ENCODE measurements at regions not wholly inside any gene's neighbourhood (a gene's known extent, or its start where the extent isn't known, plus 50 kb on each side); places are given as distances from the start of the nearest gene placed in this dataset.

- no peaks in the 10 kb centered on the region for H3K27me3 ChIP-seq (ENCODE audit: control insufficient read depth, insufficient read depth, low read length)
- no peaks in the 10 kb centered on the region for H3K36me3 ChIP-seq (ENCODE audit: control insufficient read depth, insufficient read depth, low read length)
- DNase-seq (ENCODE audit: low read depth): no peak
- no peak overlapping the region for H3K4me3 ChIP-seq (ENCODE audit: low read depth, low read length)
- no peak for TF ChIP-seq CTCF (IDR thresholded peaks at IDR 0.05; ENCODE audit: insufficient read depth, low read length, poor library complexity, severe bottlenecking)
Observed at GRCh38 chr22:35205961-35206360, 51.3 kb upstream of the HMGXB4 start.

- Histone ChIP-seq H3K4me3 (ENCODE audit: low read depth, low read length) (no peak overlapping the region), H3K27me3 (ENCODE audit: control insufficient read depth, insufficient read depth, low read length) (no peaks in the 10 kb centered on the region), H3K36me3 (ENCODE audit: control insufficient read depth, insufficient read depth, low read length) (no peaks in the 10 kb centered on the region)
- no peak for TF ChIP-seq CTCF (IDR thresholded peaks at IDR 0.05; ENCODE audit: insufficient read depth, low read length, poor library complexity, severe bottlenecking)
- DNase-seq (ENCODE audit: low read depth): no peak
Observed at GRCh38 chr22:35206889-35207288, 50.4 kb upstream of the HMGXB4 start.
